ENCODE measurements at regions not wholly inside any gene's neighbourhood (a gene's known extent, or its start where the extent isn't known, plus 50 kb on each side); places are given as distances from the start of the nearest gene placed in this dataset.

GRCh38 chr21:30081506-30081905, 85.1 kb downstream of the CLDN17 start:
- no peak overlapping the region for H3K9ac ChIP-seq (ENCODE audit: insufficient read depth, low read depth, low read length)
- in situ Hi-C loops (cut with HindIII; ENCODE audit: extremely low pct_ligation_motif_present, low pct_unique_long_range_greater_than_20kb) (no loop called here), intact Hi-C loops (cut with micrococcal nuclease; ENCODE audit: unreplicated experiment) (no loop called here)
- no peaks in the 10 kb centered on the region for H4K20me1 ChIP-seq (ENCODE audit: insufficient read depth, low read length)
- WGBS (ENCODE audit: low lambda C conversion rate) = 0% methylated on average over 2 of the region's 2 CpGs
- H3K79me2 ChIP-seq (ENCODE audit: insufficient read depth, low read length) = no peaks in the 10 kb centered on the region
- FAIRE-seq = no peak
- ChIA-PET POLR2A (no interaction called here), CTCF (ENCODE audit: low intra/inter-chr PET ratio, low total read pairs) (no interaction called here)
- TF ChIP-seq ZNF24 (IDR thresholded peaks at IDR 0.05) (no peak), ZNF513 (CRISPR knock-in tag; conservative IDR thresholded peaks at IDR 0.05) (no peak), GFI1 (CRISPR knock-in tag; IDR thresholded peaks at IDR 0.05; ENCODE audit: borderline replicate concordance) (no peak), ZNF552 (CRISPR knock-in tag; IDR thresholded peaks at IDR 0.05; ENCODE audit: borderline replicate concordance) (no peak), ZC3H13 (CRISPR knock-in tag; IDR thresholded peaks at IDR 0.05) (no peak), RNF219 (CRISPR knock-in tag; IDR thresholded peaks at IDR 0.05) (no peak), SMC3 (IDR thresholded peaks at IDR 0.05; ENCODE audit: low read length) (no peak), SKI (IDR thresholded peaks at IDR 0.05; ENCODE audit: partially characterized antibody) (no peak), ZFP82 (CRISPR knock-in tag; IDR thresholded peaks at IDR 0.05; ENCODE audit: borderline replicate concordance) (no peak), ZNF225 (CRISPR knock-in tag; IDR thresholded peaks at IDR 0.05) (no peak), ZNF282 (IDR thresholded peaks at IDR 0.05; ENCODE audit: partially characterized antibody) (no peak)
- BruUV-seq (replicated peaks) = no TSS peak
- peaks cover 91% of the 10 kb centered on the region for H3K9me3 ChIP-seq (ENCODE audit: low read length)
- H3K27ac ChIP-seq (ENCODE audit: extremely low read length, insufficient read depth, low read length) = no peak overlapping the region
- ATAC-seq = no peak
- no peaks in the 10 kb centered on the region for H3K4me1 ChIP-seq (ENCODE audit: insufficient read depth, low read length)
- no peaks in the 10 kb centered on the region for H3K36me3 ChIP-seq (replicated peaks in 1 of 2; ENCODE audit: control insufficient read depth in 1 of 2, insufficient read depth in 2 of 2, low read length in 2 of 2)
- no peak overlapping the region for H3K4me3 ChIP-seq (replicated peaks in 1 of 3; ENCODE audit: insufficient read depth in 1 of 3, low read depth in 2 of 3, low read length in 3 of 3)
- H3K4me2 ChIP-seq (ENCODE audit: low read depth, low read length) = no peak overlapping the region
- no peaks in the 10 kb centered on the region for H3K27me3 ChIP-seq (ENCODE audit: control insufficient read depth in 1 of 2, insufficient read depth in 2 of 2, low read length in 2 of 2)
- no peak for DNase-seq (ENCODE audit: low spot score)
- no peak overlapping the region for H2AFZ ChIP-seq (ENCODE audit: low read length)
